ENCODE measurements at regions not wholly inside any gene's neighbourhood (a gene's known extent, or its start where the extent isn't known, plus 50 kb on each side); places are given as distances from the start of the nearest gene placed in this dataset.

DNA sequence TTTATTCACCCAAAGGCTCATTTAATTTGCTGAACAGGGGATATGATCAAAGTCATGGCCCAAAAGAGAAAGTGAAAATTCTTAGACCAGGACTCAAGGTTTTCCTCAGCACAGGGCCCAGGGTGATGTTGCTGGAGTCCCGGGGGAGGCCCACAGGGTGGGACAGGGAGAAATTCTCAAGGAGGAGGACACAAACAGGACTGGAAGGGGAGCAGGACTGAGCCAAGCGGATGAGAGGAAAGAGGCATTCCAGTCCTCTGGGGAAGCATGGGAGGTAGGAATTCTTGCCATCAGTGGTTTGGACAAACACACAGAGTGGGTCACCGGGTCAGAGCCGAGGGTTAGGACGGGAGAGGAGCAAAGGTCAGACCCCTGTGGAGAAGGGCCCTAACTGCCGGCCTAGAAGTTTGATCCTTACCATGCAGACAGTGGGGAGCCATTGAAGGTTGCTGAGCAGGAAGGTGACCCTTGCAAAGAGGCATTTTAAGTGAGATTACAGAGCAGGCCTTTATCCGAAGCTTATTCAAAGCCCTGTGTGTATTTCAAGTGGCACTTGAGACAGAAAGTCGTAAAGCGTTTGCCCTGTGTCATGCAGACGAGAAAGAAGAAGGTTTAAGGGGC lies 68.4 kb upstream of the PTGR2 start:
- DNase-seq (peak in 1 of 6 donors; percentile 39), ATAC-seq (no peak), FAIRE-seq (no peak)
- Histone ChIP-seq H3K4me1 (peaks cover 22 to 32% (median 31%) of the 10 kb centered on the region in 3 donors), H3K27ac (peak overlapping the region in 3 of 4 donors; percentile 91 to 96 (median 95)), H3K4me3 (no peak overlapping the region), H3K36me3 (no peaks in the 10 kb centered on the region), H3K9me3 (no peaks in the 10 kb centered on the region), H3K27me3 (no peaks in the 10 kb centered on the region)
- TF ChIP-seq CTCF (IDR thresholded peaks at IDR 0.05): no peak
- WGBS, 2 donors: 66 to 68% methylated on average over 10 of the region's 10 CpGs
- intact Hi-C loops (cut with DNase I): no loop called here

DNA sequence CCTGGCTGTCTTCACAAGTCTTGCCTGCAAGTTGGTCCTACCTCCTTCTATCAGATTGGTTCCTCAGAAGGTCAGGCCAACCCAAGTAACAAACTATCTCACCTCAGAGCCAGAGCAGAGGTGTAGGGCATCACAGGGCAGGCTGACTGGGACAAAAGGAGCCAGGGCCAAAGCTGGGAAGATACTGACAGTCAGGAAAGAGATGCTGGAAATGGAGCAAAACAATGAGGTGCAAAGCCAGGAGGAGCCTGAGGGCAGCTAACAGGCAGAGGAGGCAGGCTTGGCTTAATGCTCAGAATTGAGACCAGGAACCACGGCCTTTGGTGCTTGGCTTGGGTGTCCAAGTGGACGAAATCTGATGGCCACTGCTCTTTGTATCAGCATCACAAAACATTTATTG lies 68.4 kb upstream of the PNMA1 start:
- FAIRE-seq (no peak), ATAC-seq (no peak), DNase-seq (peak in 1 of 6 donors; percentile 21)
- Histone ChIP-seq H3K4me3 (no peak overlapping the region), H3K27me3 (no peaks in the 10 kb centered on the region), H3K36me3 (no peaks in the 10 kb centered on the region), H3K27ac (peak overlapping the region in 1 of 4 donors; percentile 96), H3K4me1 (peaks cover 22 to 32% (median 26%) of the 10 kb centered on the region in 3 donors), H3K9me3 (no peaks in the 10 kb centered on the region)
- intact Hi-C loops (cut with DNase I): no loop called here
- TF ChIP-seq CTCF (IDR thresholded peaks at IDR 0.05): no peak
- 91 to 96% methylated on average over 2 of the region's 2 CpGs for WGBS, 2 donors

DNA sequence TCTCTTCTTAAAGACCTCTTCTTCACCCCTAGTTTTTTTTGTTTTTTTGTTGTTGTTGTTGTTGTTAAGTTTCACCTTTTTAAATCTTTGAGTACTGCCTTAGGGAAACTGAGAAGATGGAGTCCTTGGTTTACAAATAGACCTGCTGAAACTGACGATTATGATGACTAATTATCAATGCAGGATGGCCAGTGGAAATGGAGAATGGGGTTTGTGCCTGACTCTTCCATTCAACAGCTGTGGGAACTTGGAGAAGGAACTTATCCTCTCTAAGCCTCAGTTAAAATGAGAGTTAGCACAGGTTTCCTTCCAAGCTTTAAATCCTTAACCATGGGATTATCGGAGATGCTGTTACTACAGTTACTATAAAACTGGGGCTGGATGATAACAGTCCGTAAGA lies 66.7 kb upstream of the PNMA1 start:
- Histone ChIP-seq H3K4me3 (no peak overlapping the region), H3K27me3 (no peaks in the 10 kb centered on the region), H3K27ac (no peak overlapping the region), H3K36me3 (no peaks in the 10 kb centered on the region), H3K4me1 (peaks cover 22 to 32% (median 26%) of the 10 kb centered on the region in 3 donors), H3K9me3 (no peaks in the 10 kb centered on the region)
- TF ChIP-seq CTCF (IDR thresholded peaks at IDR 0.05): no peak
- 82% methylated on average over 3 of the region's 3 CpGs for WGBS, 2 donors
- DNase-seq (no peak), ATAC-seq (no peak), FAIRE-seq (no peak)
- intact Hi-C loops (cut with DNase I): no loop called here

GRCh38 chr14:73780391-73780790 lies 66.2 kb upstream of the PNMA1 start:
- WGBS, 2 donors: 88 to 89% methylated on average over 4 of the region's 4 CpGs
- DNase-seq (peak in 1 of 6 donors; percentile 15), ATAC-seq (no peak), FAIRE-seq (no peak)
- H3K9me3 ChIP-seq: no peaks in the 10 kb centered on the region
- intact Hi-C loops (cut with DNase I): no loop called here
- no peak for TF ChIP-seq CTCF (IDR thresholded peaks at IDR 0.05)
- H3K4me3 ChIP-seq: no peak overlapping the region
- peaks cover 21 to 32% (median 29%) of the 10 kb centered on the region in 3 donors for H3K4me1 ChIP-seq
- no peaks in the 10 kb centered on the region for H3K27me3 ChIP-seq
- no peaks in the 10 kb centered on the region for H3K36me3 ChIP-seq
- H3K27ac ChIP-seq: no peak overlapping the region

- no peak overlapping the region for H3K27ac ChIP-seq
- WGBS, 2 donors: 87 to 94% methylated on average over 3 of the region's 3 CpGs
- no peak for ATAC-seq
- no peaks in the 10 kb centered on the region for H3K27me3 ChIP-seq
- no peak for TF ChIP-seq CTCF (IDR thresholded peaks at IDR 0.05)
- no peak for DNase-seq
- intact Hi-C loops (cut with DNase I): no loop called here
- FAIRE-seq: no peak
- no peak overlapping the region for H3K4me3 ChIP-seq
- H3K36me3 ChIP-seq: no peaks in the 10 kb centered on the region
- H3K4me1 ChIP-seq: peaks cover 5 to 24% (median 16%) of the 10 kb centered on the region in 3 donors
- H3K9me3 ChIP-seq: no peaks in the 10 kb centered on the region
These were observed 64.6 kb upstream of the PNMA1 start for GRCh38 chr14:73778736-73779135.

All from pancreas (tissue), 10 donors.